GM18520 (cell line): ENCODE measurements at regions not wholly inside any gene's neighbourhood (a gene's known extent, or its start where the extent isn't known, plus 50 kb on each side); places are given as distances from the start of the nearest gene placed in this dataset.

Experiments
- ATAC-seq: cut with Tn5 transposase; IDR thresholded peaks from one replicate; pipeline ENCODE4 v1.9.1; 2021; ENCODE audit not compliant: unreplicated experiment

GRCh38 chr3:131151-131888 lies 65.2 kb upstream of the CHL1 start:
- no peak for ATAC-seq

- no peak for ATAC-seq
Observed at GRCh38 chr3:132378-132777, 64.2 kb upstream of the CHL1 start.

- ATAC-seq: no peak
Observed at GRCh38 chr3:132904-133303, 63.7 kb upstream of the CHL1 start.

- ATAC-seq: no peak
Observed at GRCh38 chr3:140748-141330, 55.7 kb upstream of the CHL1 start.
